ENCODE measurements at regions not wholly inside any gene's neighbourhood (a gene's known extent, or its start where the extent isn't known, plus 50 kb on each side); places are given as distances from the start of the nearest gene placed in this dataset.

GRCh38 chr2:195238379-195238778 is 418.6 kb upstream of the SLC39A10 start:
- TF ChIP-seq, protein P1, sequence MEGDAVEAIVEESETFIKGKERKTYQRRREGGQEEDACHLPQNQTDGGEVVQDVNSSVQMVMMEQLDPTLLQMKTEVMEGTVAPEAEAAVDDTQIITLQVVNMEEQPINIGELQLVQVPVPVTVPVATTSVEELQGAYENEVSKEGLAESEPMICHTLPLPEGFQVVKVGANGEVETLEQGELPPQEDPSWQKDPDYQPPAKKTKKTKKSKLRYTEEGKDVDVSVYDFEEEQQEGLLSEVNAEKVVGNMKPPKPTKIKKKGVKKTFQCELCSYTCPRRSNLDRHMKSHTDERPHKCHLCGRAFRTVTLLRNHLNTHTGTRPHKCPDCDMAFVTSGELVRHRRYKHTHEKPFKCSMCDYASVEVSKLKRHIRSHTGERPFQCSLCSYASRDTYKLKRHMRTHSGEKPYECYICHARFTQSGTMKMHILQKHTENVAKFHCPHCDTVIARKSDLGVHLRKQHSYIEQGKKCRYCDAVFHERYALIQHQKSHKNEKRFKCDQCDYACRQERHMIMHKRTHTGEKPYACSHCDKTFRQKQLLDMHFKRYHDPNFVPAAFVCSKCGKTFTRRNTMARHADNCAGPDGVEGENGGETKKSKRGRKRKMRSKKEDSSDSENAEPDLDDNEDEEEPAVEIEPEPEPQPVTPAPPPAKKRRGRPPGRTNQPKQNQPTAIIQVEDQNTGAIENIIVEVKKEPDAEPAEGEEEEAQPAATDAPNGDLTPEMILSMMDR (IDR thresholded peaks at IDR 0.05): no peak
- no peak for TF ChIP-seq POLR2A (IDR thresholded peaks at IDR 0.05)

Data from lower leg skin (tissue), 3 donors.